ENCODE measurements at regions not wholly inside any gene's neighbourhood (a gene's known extent, or its start where the extent isn't known, plus 50 kb on each side); places are given as distances from the start of the nearest gene placed in this dataset.

- Histone ChIP-seq H4K20me1 (ENCODE audit: insufficient read depth, low read length) (no peaks in the 10 kb centered on the region), H2AFZ (ENCODE audit: low read length) (no peak overlapping the region), H3K4me2 (ENCODE audit: insufficient read depth, low read length) (no peak overlapping the region), H3K9me3 (ENCODE audit: low read depth, low read length) (no peaks in the 10 kb centered on the region), H3K79me2 (ENCODE audit: insufficient read depth, low read length) (no peaks in the 10 kb centered on the region), H3K27ac (ENCODE audit: low read depth, low read length) (no peak overlapping the region), H3K4me1 (ENCODE audit: insufficient read depth, low read length) (no peaks in the 10 kb centered on the region), H3K4me3 (ENCODE audit: insufficient read depth, low read length) (no peak overlapping the region), H3K36me3 (ENCODE audit: insufficient read depth, low read length) (no peaks in the 10 kb centered on the region), H3K27me3 (ENCODE audit: insufficient read depth, low read length) (no peaks in the 10 kb centered on the region)
- DNase-seq (ENCODE audit: insufficient read length, low spot score, missing footprints), result no peak
- no peak for TF ChIP-seq CTCF (IDR thresholded peaks at IDR 0.05; ENCODE audit: extremely low read depth, low read depth, low read length)
These were observed 304.5 kb downstream of the GALC start for GRCh38 chr14:87688524-87688923.

GRCh38 chr14:87687420-87687819 lies 305.6 kb downstream of the GALC start:
- no peaks in the 10 kb centered on the region for H4K20me1 ChIP-seq (ENCODE audit: insufficient read depth, low read length)
- H3K4me1 ChIP-seq (ENCODE audit: insufficient read depth, low read length), result no peaks in the 10 kb centered on the region
- H2AFZ ChIP-seq (ENCODE audit: low read length), result no peak overlapping the region
- H3K4me2 ChIP-seq (ENCODE audit: insufficient read depth, low read length), result no peak overlapping the region
- DNase-seq (ENCODE audit: insufficient read length, low spot score, missing footprints), result no peak
- no peak overlapping the region for H3K27ac ChIP-seq (ENCODE audit: low read depth, low read length)
- TF ChIP-seq CTCF (IDR thresholded peaks at IDR 0.05; ENCODE audit: extremely low read depth, low read depth, low read length), result no peak
- H3K27me3 ChIP-seq (ENCODE audit: insufficient read depth, low read length), result no peaks in the 10 kb centered on the region
- no peaks in the 10 kb centered on the region for H3K79me2 ChIP-seq (ENCODE audit: insufficient read depth, low read length)
- H3K36me3 ChIP-seq (ENCODE audit: insufficient read depth, low read length), result no peaks in the 10 kb centered on the region
- H3K9me3 ChIP-seq (ENCODE audit: low read depth, low read length), result no peaks in the 10 kb centered on the region
- no peak overlapping the region for H3K4me3 ChIP-seq (ENCODE audit: insufficient read depth, low read length)

- no peak for TF ChIP-seq CTCF (IDR thresholded peaks at IDR 0.05; ENCODE audit: extremely low read depth, low read depth, low read length)
- H3K4me3 ChIP-seq (ENCODE audit: insufficient read depth, low read length), result no peak overlapping the region
- no peaks in the 10 kb centered on the region for H3K36me3 ChIP-seq (ENCODE audit: insufficient read depth, low read length)
- H3K79me2 ChIP-seq (ENCODE audit: insufficient read depth, low read length), result no peaks in the 10 kb centered on the region
- DNase-seq (ENCODE audit: insufficient read length, low spot score, missing footprints), result no peak
- H3K4me2 ChIP-seq (ENCODE audit: insufficient read depth, low read length), result no peak overlapping the region
- no peaks in the 10 kb centered on the region for H4K20me1 ChIP-seq (ENCODE audit: insufficient read depth, low read length)
- no peaks in the 10 kb centered on the region for H3K4me1 ChIP-seq (ENCODE audit: insufficient read depth, low read length)
- no peaks in the 10 kb centered on the region for H3K9me3 ChIP-seq (ENCODE audit: low read depth, low read length)
- no peaks in the 10 kb centered on the region for H3K27me3 ChIP-seq (ENCODE audit: insufficient read depth, low read length)
- no peak overlapping the region for H2AFZ ChIP-seq (ENCODE audit: low read length)
- no peak overlapping the region for H3K27ac ChIP-seq (ENCODE audit: low read depth, low read length)
These were observed 306.2 kb downstream of the GALC start for GRCh38 chr14:87686746-87687145.

GRCh38 chr14:87679866-87680265 lies 313.1 kb downstream of the GALC start:
- H3K27ac ChIP-seq (ENCODE audit: low read depth, low read length), result no peak overlapping the region
- no peaks in the 10 kb centered on the region for H3K27me3 ChIP-seq (ENCODE audit: insufficient read depth, low read length)
- no peak for TF ChIP-seq CTCF (IDR thresholded peaks at IDR 0.05; ENCODE audit: extremely low read depth, low read depth, low read length)
- no peaks in the 10 kb centered on the region for H3K36me3 ChIP-seq (ENCODE audit: insufficient read depth, low read length)
- no peaks in the 10 kb centered on the region for H3K4me1 ChIP-seq (ENCODE audit: insufficient read depth, low read length)
- no peaks in the 10 kb centered on the region for H4K20me1 ChIP-seq (ENCODE audit: insufficient read depth, low read length)
- no peak overlapping the region for H3K4me3 ChIP-seq (ENCODE audit: insufficient read depth, low read length)
- DNase-seq (ENCODE audit: insufficient read length, low spot score, missing footprints), result no peak
- H2AFZ ChIP-seq (ENCODE audit: low read length), result no peak overlapping the region
- no peak overlapping the region for H3K4me2 ChIP-seq (ENCODE audit: insufficient read depth, low read length)
- no peaks in the 10 kb centered on the region for H3K79me2 ChIP-seq (ENCODE audit: insufficient read depth, low read length)
- peaks cover 6% of the 10 kb centered on the region for H3K9me3 ChIP-seq (ENCODE audit: low read depth, low read length)
